Activated CD8-positive, alpha-beta T cell treated with anti-CD3 and anti-CD28 coated beads, Interleukin-2, amount 10 ng/mL, durations not matched to agents 7 days and 5 days (primary cell): ENCODE measurements at regions not wholly inside any gene's neighbourhood (a gene's known extent, or its start where the extent isn't known, plus 50 kb on each side); places are given as distances from the start of the nearest gene placed in this dataset.
"Not testable (repeated sequence)": the region's sequence is repeated elsewhere in the genome, so short reads cannot be mapped to it uniquely, and the experiment has no call there.

Source experiments
- ATAC-seq: fragments of 150-1000 bp; cut with Tn5 transposase; one replicate; pipeline ENCODE4 v1.10.0; 2021; ENCODE audit warnings: moderate library complexity
- CTCF ChIA-PET: fragments of 350-600 bp; sonication (Branson Sonifier 250); formaldehyde crosslinking; loops from one replicate; lab custom pipeline; 2021; ENCODE audit warnings: antibody characterized with exemption; lab: Charles Lee
- POLR2A ChIA-PET: fragments of 350-600 bp; sonication (Branson Sonifier 250); formaldehyde crosslinking; loops from one replicate; lab custom pipeline; 2021; ENCODE audit warnings: antibody characterized with exemption; lab: Charles Lee
- DNase-seq: peaks from one replicate; pipeline ENCODE4 v3.0.0-alpha.2; 2020
- H3K27ac Mint-ChIP-seq: one replicate; pipeline ENCODE4 v1.8.0; 2021; ENCODE audit warnings: mild to moderate bottlenecking, mixed read lengths
- H3K27me3 Mint-ChIP-seq: one replicate; pipeline ENCODE4 v1.8.0; 2021; ENCODE audit warnings: low read depth, mixed read lengths
- H3K36me3 Mint-ChIP-seq: one replicate; pipeline ENCODE4 v1.8.0; 2021; ENCODE audit warnings: low read depth, mixed read lengths
- H3K4me1 Mint-ChIP-seq: one replicate; pipeline ENCODE4 v1.8.0; 2021; ENCODE audit warnings: low read depth, mixed read lengths
- H3K4me3 Mint-ChIP-seq: one replicate; pipeline ENCODE4 v1.8.0; 2021; ENCODE audit warnings: mild to moderate bottlenecking, mixed read lengths
- H3K9me3 Mint-ChIP-seq: one replicate; pipeline ENCODE4 v1.8.0; 2022; ENCODE audit warnings: mixed read lengths; ENCODE audit not compliant: insufficient read depth

DNA sequence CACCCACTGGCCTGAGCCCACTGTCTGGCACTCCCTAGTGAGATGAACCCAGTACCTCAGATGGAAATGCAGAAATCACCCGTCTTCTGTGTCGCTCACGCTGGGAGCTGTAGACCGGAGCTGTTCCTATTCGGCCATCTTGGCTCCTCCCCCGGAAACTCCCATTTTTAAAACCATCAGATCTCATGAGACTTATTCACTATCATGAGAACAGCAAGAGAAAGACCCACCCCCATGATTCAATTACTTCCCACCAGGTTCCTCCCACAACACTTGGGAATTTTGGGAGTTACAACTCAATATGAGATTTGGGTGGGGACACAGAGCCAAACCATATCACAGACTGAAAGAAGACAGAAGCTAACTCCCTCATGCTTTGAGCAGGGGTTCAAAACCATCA, 134.5 kb downstream of the SLC39A8 start:
- H3K9me3 Mint-ChIP-seq, CTCF ChIA-PET, POLR2A ChIA-PET, H3K27ac Mint-ChIP-seq, H3K27me3 Mint-ChIP-seq, H3K36me3 Mint-ChIP-seq, DNase-seq, H3K4me1 Mint-ChIP-seq, ATAC-seq, H3K4me3 Mint-ChIP-seq: not testable (repeated sequence)

DNA sequence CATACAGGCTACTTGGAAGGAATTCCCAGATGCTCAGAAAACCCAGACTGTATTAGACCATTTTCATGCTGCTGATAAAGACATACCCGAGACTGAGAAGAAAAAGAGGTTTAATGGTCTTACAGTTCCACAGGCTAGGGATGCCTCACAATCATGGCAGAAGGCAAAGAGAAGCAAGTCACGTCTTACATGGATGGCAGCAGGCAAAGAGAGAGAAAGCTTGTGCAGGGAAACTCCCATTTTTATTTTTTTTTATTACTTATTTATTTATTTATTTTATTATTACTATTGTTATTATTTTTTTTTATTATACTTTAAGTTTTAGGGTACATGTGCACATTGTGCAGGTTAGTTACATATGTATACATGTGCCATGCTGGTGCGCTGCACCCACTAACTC, 140.6 kb downstream of the SLC39A8 start:
- POLR2A ChIA-PET, H3K27me3 Mint-ChIP-seq, ATAC-seq, H3K9me3 Mint-ChIP-seq, H3K36me3 Mint-ChIP-seq, H3K4me1 Mint-ChIP-seq, H3K4me3 Mint-ChIP-seq, CTCF ChIA-PET, DNase-seq, H3K27ac Mint-ChIP-seq: not testable (repeated sequence)

DNA sequence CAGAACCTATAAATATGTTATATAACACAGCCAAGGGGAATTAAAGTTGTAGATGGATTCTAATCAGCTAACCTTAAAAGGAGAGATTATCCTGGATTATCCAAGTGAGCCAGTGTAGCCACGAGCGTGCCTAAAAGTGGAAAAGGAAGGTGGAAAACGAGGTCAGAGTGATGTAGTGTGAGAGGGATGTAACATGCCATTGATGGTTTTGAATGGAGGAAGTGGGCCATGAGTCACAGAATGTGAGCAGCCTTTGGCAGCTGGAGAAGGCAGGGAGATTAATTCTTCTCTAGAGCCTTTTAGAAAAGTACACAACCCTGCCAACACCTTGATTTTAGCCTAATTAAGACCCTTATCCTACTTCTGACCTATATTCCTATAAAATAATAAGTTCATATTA, 149.1 kb downstream of the SLC39A8 start:
- Mint-ChIP-seq H3K27me3 (no peaks in the 10 kb centered on the region), H3K4me3 (no peak overlapping the region), H3K27ac (no peak overlapping the region), H3K9me3 (no peaks in the 10 kb centered on the region), H3K36me3 (no peaks in the 10 kb centered on the region), H3K4me1 (peaks cover 13% of the 10 kb centered on the region)
- DNase-seq (no peak), ATAC-seq (no peak)
- ChIA-PET CTCF (no interaction called here), POLR2A (no interaction called here)

DNA sequence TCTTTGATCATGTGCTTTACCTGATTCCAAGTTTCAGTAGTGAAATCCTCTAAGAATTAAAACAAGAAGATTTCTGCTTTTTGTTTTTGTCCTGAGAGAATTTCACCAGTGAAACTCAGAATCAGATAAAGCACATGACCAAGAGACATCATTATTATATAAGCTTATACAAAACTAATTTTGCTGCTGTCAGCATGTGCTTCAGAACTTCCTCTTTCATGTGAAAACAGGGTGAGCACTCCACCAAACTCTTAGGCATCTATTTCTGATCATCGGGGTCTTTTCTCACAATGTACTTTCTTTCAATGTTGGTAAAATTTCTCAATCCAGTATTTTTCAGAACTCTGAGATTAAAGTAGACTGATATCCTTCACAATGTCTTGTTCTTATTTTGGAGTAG, 152.1 kb downstream of the SLC39A8 start:
- CTCF ChIA-PET = no interaction called here
- H3K27ac Mint-ChIP-seq = no peak overlapping the region
- no peaks in the 10 kb centered on the region for H3K9me3 Mint-ChIP-seq
- H3K36me3 Mint-ChIP-seq = no peaks in the 10 kb centered on the region
- POLR2A ChIA-PET = no interaction called here
- no peaks in the 10 kb centered on the region for H3K27me3 Mint-ChIP-seq
- DNase-seq = no peak
- no peak overlapping the region for H3K4me3 Mint-ChIP-seq
- peaks cover 13% of the 10 kb centered on the region for H3K4me1 Mint-ChIP-seq
- no peak for ATAC-seq

DNA sequence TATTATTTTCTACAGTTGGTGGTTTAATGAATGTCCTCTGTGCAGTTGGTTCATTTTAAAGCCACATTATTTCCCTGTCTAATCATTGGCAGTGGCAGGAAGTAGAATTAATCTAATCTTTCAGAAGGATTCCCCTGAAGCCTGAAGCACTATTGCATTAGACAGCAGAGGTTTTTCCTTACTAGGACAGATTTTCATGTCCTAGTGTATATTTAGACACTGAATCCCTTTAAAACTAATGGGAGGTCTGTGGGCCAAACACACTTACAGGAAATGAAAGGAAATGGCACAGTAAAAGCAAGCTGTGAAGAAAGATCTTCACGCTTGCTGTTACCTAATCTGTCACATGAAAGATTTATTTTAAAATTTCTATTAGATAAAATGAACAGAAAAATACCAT, 165.2 kb downstream of the SLC39A8 start:
- ChIA-PET CTCF (no interaction called here), POLR2A (no interaction called here)
- Mint-ChIP-seq H3K27me3 (peaks cover 2% of the 10 kb centered on the region), H3K36me3 (no peaks in the 10 kb centered on the region), H3K27ac (no peak overlapping the region), H3K4me3 (no peak overlapping the region), H3K4me1 (no peaks in the 10 kb centered on the region), H3K9me3 (no peaks in the 10 kb centered on the region)
- no peak for DNase-seq
- no peak for ATAC-seq

DNA sequence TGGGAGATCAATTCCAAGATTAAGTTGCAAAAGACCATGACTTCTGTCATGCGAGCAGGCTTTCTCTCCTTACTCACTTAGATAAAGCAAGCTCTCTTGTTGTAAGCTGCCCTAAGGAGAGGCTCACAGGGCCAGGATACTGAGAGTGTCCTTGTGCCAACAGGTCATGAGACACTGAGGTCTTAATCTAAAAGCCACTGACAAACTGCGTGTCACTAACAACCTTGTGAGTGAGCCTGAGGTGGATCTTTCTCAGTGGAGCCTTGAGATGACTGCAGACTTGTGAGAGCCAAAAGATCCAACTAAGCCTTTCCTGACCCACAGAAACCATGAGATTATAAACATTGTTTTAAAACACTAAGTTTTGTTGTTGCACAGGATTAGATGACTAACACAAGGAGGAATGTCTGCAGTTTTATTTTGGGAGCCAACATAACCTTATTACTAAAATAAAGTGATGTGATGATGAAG, 170.5 kb downstream of the SLC39A8 start:
- DNase-seq (no peak), ATAC-seq (no peak)
- POLR2A ChIA-PET = no interaction called here
- H3K4me3 Mint-ChIP-seq = no peak overlapping the region
- H3K27ac Mint-ChIP-seq = no peak overlapping the region
- H3K27me3 Mint-ChIP-seq = no peaks in the 10 kb centered on the region
- CTCF ChIA-PET = no interaction called here
- no peaks in the 10 kb centered on the region for H3K9me3 Mint-ChIP-seq
- no peaks in the 10 kb centered on the region for H3K36me3 Mint-ChIP-seq
- H3K4me1 Mint-ChIP-seq = no peaks in the 10 kb centered on the region

DNA sequence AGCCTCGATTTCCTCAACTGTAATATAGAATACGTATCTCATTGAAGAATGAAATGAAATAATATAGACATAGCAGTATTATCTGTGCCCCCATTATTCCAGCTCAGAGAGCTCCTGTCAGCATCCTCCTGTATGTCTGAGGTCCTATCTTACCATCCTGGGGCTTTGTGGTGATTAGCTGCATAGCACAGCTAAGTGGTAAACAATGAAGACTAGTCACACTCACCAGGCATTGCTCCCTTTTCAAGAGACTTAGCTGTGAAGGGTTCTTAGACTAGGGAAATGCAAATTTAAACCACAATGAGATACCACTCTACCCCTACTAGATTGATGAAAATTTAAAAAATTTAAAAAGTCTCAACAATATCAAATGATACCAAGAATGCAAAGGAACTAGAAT, 172.9 kb downstream of the SLC39A8 start:
- Mint-ChIP-seq H3K27ac (no peak overlapping the region), H3K27me3 (no peaks in the 10 kb centered on the region), H3K36me3 (no peaks in the 10 kb centered on the region), H3K4me1 (no peaks in the 10 kb centered on the region), H3K9me3 (no peaks in the 10 kb centered on the region), H3K4me3 (no peak overlapping the region)
- ChIA-PET CTCF (no interaction called here), POLR2A (no interaction called here)
- no peak for DNase-seq
- no peak for ATAC-seq

DNA sequence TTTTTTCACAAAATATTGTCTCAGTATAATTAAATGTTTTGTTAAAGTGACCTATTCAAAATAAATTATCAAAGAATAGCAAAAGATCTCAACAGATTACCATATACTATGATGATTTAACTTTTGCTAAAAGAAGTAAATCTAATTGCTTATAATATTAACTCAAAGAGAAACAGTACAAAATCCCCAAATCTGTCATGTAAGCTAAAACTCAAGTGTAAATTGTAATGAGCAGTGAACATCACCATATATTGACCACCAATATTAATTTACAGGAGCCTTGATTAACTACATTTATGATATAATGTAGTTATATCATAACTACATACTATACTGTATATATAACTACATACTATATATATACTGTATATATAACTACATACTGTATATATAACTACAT, 174.4 kb downstream of the SLC39A8 start:
- CTCF ChIA-PET = no interaction called here
- DNase-seq (no peak), ATAC-seq (no peak)
- no peaks in the 10 kb centered on the region for H3K36me3 Mint-ChIP-seq
- no peaks in the 10 kb centered on the region for H3K27me3 Mint-ChIP-seq
- no peak overlapping the region for H3K27ac Mint-ChIP-seq
- no peaks in the 10 kb centered on the region for H3K9me3 Mint-ChIP-seq
- no peaks in the 10 kb centered on the region for H3K4me1 Mint-ChIP-seq
- POLR2A ChIA-PET = no interaction called here
- no peak overlapping the region for H3K4me3 Mint-ChIP-seq

DNA sequence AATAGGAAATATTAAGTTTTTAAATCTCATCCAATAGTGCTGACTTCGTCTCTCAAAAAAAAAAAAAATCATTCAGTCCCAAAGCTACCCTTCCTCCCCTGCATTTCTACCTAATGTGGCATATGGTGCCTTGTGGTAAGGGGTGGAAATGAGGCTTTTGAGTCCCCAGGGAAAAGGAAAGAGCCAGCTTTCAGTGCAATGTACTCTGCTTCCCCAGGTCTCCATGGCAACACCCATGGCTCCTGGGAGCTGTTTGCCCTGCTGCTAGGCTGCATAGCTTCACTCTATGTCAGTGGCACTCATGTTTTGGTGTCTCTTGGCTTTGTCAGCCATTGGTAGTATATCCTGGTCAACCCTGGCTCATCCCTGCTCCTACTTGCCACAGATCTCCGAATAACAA, 175.9 kb downstream of the SLC39A8 start:
- ChIA-PET POLR2A (no interaction called here), CTCF (interaction anchor here (0.6 kb wide), 1 partner anchor 138 kb away, joined by 3 read pairs; no protein-coding TSS in a partner anchor)
- DNase-seq (no peak), ATAC-seq (no peak)
- no peaks in the 10 kb centered on the region for H3K36me3 Mint-ChIP-seq
- no peak overlapping the region for H3K4me3 Mint-ChIP-seq
- no peaks in the 10 kb centered on the region for H3K9me3 Mint-ChIP-seq
- H3K27ac Mint-ChIP-seq = no peak overlapping the region
- H3K4me1 Mint-ChIP-seq = no peaks in the 10 kb centered on the region
- no peaks in the 10 kb centered on the region for H3K27me3 Mint-ChIP-seq

DNA sequence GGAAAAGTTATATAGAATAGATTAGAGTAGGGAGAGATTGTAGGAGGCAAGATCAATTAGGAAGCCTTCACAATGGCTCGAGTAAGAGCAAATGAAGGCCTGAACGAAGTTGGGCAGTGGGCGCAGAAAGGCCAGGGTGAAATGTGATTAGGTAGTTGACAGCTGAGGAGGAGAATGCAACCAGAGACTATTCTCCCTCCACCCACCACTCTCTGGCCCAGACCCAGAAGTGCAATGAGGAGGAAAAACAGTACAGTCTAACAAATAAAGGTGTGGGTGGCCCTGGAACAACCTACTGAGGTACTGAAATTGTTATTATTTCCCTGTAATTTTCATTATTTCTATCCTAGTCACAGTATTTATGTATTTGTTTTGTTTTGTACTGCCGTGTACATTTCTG, 176.7 kb downstream of the SLC39A8 start:
- ATAC-seq (no peak), DNase-seq (no peak)
- H3K36me3 Mint-ChIP-seq = no peaks in the 10 kb centered on the region
- H3K9me3 Mint-ChIP-seq = no peaks in the 10 kb centered on the region
- no peaks in the 10 kb centered on the region for H3K4me1 Mint-ChIP-seq
- ChIA-PET CTCF (no interaction called here), POLR2A (no interaction called here)
- no peak overlapping the region for H3K27ac Mint-ChIP-seq
- no peaks in the 10 kb centered on the region for H3K27me3 Mint-ChIP-seq
- H3K4me3 Mint-ChIP-seq = no peak overlapping the region

DNA sequence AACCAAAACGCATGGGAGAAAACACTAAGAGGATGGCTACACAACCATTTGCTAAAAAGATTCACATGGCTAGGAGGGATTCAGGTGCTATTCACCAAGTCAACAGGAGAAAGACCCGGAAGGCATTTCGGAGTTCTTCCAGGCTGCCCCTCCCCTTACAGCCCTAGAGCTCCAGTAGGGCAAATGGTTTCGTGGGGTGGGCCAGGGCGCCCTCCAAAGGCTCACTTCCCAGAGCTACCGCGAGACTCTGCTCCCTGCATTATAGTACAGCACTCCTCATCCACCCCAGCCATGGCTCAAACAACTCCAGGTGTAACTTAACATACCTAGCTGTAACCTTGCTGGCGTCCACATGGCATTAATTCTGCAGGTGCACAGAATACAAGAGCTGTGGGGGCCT, 179.7 kb downstream of the SLC39A8 start:
- no peak for DNase-seq
- Mint-ChIP-seq H3K4me1 (no peaks in the 10 kb centered on the region), H3K27ac (no peak overlapping the region), H3K36me3 (no peaks in the 10 kb centered on the region), H3K9me3 (no peaks in the 10 kb centered on the region), H3K4me3 (no peak overlapping the region), H3K27me3 (no peaks in the 10 kb centered on the region)
- CTCF ChIA-PET = no interaction called here
- POLR2A ChIA-PET = no interaction called here
- ATAC-seq = no peak

DNA sequence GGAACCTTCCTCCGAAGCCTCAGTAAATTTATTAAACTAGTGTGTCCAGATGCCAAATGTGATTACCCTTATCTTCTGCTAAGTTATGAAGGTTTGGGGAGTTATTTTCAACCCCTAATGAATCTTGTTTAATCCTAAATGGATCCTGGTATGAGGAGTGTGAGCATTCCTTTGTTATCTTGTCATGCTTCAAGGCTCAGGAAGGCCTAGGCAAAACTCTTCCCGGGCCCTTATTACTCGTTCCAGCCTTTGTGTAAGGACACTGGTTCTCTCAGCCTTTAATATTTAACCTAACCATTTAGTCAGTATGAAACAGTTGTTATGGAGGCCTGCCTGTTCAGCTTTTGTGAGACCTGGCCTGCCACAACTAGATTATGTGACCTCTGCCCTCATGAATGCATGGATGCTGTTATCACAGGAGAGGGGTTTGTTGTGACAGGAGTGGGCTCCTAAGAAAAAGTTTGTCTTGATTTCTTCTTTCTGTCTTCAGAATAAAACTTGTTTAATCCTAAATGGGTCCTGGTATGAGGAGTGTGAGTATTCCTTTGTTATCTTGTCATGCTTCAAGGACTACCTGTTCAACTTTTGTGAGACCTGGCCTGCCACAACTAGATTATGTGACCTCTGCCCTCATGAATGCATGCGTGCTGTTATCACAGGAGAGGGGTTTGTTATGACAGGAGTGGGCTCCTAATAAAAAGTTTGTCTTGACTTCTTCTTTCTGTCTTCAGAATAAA, 181.7 kb downstream of the SLC39A8 start:
- DNase-seq (no peak), ATAC-seq (no peak)
- no peaks in the 10 kb centered on the region for H3K27me3 Mint-ChIP-seq
- H3K9me3 Mint-ChIP-seq = no peaks in the 10 kb centered on the region
- H3K4me1 Mint-ChIP-seq = no peaks in the 10 kb centered on the region
- no peak overlapping the region for H3K4me3 Mint-ChIP-seq
- ChIA-PET CTCF (no interaction called here), POLR2A (no interaction called here)
- H3K27ac Mint-ChIP-seq = no peak overlapping the region
- H3K36me3 Mint-ChIP-seq = no peaks in the 10 kb centered on the region

DNA sequence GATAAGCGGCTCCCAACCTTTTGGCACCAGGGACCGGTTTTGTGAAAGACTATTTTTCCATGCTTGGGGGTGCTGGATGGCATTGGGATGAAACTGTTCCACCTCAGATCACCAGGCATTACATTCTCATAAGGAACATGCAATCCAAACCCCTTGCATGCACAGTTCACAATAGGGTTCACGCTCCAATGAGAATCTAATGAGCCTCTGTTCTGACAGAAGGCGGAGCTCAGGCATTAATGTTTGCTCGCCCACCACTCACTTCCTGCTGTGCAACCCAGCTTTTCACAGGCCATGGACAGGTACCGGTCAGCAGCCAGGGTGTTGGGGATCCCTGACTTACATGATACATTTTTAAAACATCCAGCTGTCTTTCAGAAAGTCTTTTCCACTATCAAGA, 187.3 kb downstream of the SLC39A8 start:
- Mint-ChIP-seq H3K4me3 (no peak overlapping the region), H3K4me1 (no peaks in the 10 kb centered on the region), H3K27ac (no peak overlapping the region), H3K9me3 (no peaks in the 10 kb centered on the region), H3K36me3 (no peaks in the 10 kb centered on the region), H3K27me3 (no peaks in the 10 kb centered on the region)
- ATAC-seq (no peak), DNase-seq (no peak)
- CTCF ChIA-PET = no interaction called here
- POLR2A ChIA-PET = no interaction called here
